ENCODE measurements at regions not wholly inside any gene's neighbourhood (a gene's known extent, or its start where the extent isn't known, plus 50 kb on each side); places are given as distances from the start of the nearest gene placed in this dataset.
"Not testable (repeated sequence)": the region's sequence is repeated elsewhere in the genome, so short reads cannot be mapped to it uniquely, and the experiment has no call there.

DNA sequence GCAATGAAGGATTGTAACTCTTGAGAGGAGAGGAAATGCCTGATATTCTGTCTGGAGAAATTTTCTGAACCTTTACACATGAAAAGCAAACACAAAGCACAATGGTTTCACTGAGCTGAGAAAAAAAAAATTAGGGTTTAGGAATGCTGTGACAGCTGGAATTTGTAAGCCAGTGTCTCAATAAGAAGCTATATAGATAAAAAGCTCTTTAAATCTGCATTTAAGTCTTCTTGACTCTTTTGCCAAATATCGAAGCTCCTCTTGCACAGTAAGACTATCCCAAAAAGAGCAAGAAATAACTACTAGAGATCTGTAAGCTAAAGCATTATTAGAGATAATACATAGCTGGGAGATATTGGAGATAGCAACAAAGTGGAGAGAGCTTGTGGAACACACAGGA lies 1334.0 kb upstream of the CITED2 start:
- Histone ChIP-seq H3K4me3 (no peak overlapping the region), H3K27ac (no peak overlapping the region), H3K27me3 (no peaks in the 10 kb centered on the region), H3K36me3 (no peaks in the 10 kb centered on the region), H3K9me3 (no peaks in the 10 kb centered on the region), H3K4me1 (no peaks in the 10 kb centered on the region)
- TF ChIP-seq POLR2A (IDR thresholded peaks at IDR 0.05) (no peak), CTCF (IDR thresholded peaks at IDR 0.05) (no peak)
- no peak for DNase-seq

DNA sequence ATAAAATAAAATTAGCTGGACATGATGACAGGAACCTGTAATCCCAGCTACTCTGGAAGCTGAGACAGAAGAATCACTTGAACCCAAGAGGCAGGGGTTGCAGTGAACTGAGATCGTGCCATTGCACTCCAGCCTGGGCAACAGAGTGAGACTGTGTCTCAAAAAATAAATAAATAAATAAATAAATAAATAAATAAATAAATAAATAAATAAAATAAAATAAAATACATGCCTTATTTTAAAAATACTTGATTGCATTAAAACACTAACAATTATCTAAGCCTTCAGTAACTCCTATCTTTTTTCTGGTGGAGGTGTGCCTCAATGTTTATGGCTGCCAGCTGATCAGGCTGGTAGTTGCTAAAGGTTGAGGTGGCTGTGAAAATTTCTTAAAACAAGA lies 1329.6 kb upstream of the CITED2 start:
- DNase-seq, H3K4me1 ChIP-seq, H3K27me3 ChIP-seq, H3K27ac ChIP-seq, H3K4me3 ChIP-seq, H3K36me3 ChIP-seq, H3K9me3 ChIP-seq: not testable (repeated sequence)

DNA sequence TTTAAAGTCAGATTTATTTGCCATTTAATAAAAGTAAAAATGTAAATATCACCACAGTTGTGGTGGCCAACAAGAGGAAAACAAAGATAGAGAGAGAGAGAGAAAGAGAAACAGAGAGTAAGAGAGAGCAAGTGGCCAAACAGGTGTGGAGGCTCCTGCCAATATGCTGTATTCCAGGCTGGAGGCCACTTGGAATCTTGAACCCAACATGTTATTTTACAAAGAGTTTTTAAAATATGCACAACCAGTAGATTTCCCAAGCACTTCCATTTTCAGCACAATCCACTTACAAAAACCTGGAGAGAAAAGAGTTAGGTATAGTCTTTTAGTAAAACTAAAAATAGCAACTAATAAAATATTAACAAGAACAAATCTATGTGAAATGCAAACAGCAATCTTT lies 1323.1 kb upstream of the CITED2 start:
- TF ChIP-seq POLR2A (IDR thresholded peaks at IDR 0.05), result no peak
- TF ChIP-seq CTCF (IDR thresholded peaks at IDR 0.05), result no peak
- H3K4me3 ChIP-seq, result no peak overlapping the region
- no peaks in the 10 kb centered on the region for H3K9me3 ChIP-seq
- no peak overlapping the region for H3K27ac ChIP-seq
- H3K27me3 ChIP-seq, result no peaks in the 10 kb centered on the region
- DNase-seq, result no peak
- no peaks in the 10 kb centered on the region for H3K4me1 ChIP-seq
- H3K36me3 ChIP-seq, result no peaks in the 10 kb centered on the region

DNA sequence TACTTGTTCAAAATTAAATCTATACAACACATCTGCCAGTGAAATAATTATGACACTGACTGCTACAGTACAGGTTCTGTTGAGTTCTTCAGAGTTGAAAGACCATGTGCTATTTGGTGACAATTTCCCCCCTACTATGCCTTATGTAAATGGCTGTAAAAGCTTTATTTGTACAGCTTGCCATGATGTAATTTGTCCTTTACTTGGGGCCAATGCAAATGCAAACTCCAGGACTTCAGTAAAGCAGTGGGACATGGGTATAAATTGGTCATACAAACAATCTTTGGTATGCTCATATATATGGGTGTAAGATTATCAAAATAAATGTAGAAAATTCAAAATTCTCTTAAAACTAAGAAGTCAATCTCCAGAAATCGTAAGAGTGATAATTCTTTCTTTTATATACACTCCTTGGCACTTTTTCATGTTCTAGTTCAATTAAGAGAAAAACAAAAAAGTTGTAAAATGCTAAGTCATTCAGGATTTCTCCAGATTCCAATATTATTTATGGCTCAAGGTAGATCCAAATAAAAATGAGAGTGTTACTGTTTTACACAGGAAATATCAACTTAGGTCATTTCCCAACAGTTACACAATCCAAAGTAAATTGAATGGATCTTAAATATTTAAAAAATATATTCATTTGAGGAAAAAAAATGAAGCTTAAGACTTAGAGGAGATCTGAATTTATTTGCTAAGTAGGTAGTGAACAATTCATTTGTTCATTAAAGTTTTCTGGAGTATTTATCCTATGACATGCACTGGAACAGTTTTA lies 1310.5 kb upstream of the CITED2 start:
- TF ChIP-seq CTCF (IDR thresholded peaks at IDR 0.05) (no peak), POLR2A (IDR thresholded peaks at IDR 0.05) (no peak)
- Histone ChIP-seq H3K4me1 (no peaks in the 10 kb centered on the region), H3K27me3 (no peaks in the 10 kb centered on the region), H3K9me3 (no peaks in the 10 kb centered on the region), H3K27ac (no peak overlapping the region), H3K4me3 (no peak overlapping the region), H3K36me3 (no peaks in the 10 kb centered on the region)
- DNase-seq, result no peak

DNA sequence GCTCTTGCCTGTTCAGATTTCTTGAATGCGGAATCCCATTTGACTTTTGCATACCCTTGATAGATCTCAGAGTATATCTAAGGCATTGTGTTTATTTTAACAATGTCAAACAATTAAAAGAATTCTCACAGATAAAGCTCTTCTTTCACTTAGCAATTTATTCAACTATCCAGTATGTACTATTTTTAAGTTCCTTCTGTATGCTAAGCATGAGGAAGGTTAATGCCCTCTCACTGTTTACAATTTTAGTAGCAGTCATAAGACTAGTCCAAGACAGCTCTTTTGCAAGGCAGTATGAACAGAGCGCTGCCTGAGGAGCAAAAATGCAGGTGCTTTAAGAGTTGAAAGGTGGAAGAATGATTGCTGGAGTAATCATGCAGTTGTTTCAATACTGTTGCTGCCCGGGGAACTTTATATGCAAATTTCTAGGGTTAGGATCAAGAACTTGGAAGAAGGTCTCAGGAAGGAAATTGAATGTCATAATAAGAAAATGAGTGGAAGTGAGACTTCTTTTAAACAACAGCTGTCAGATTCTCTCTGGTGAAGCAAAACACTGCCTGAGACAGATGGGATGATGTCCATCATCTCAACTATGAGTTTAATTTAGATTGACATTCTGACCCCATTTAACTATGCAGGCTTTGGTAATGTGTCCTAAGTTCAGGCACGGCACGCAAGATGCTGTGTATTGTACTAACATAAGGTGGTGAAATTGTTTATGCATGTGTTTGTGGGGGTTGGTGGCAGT lies 1303.5 kb upstream of the CITED2 start:
- H3K27me3 ChIP-seq, result no peaks in the 10 kb centered on the region
- H3K9me3 ChIP-seq, result no peaks in the 10 kb centered on the region
- no peak overlapping the region for H3K4me3 ChIP-seq
- no peaks in the 10 kb centered on the region for H3K4me1 ChIP-seq
- DNase-seq, result no peak
- TF ChIP-seq POLR2A (IDR thresholded peaks at IDR 0.05), result no peak
- TF ChIP-seq CTCF (IDR thresholded peaks at IDR 0.05), result no peak
- no peaks in the 10 kb centered on the region for H3K36me3 ChIP-seq
- H3K27ac ChIP-seq, result no peak overlapping the region

GRCh38 chr6:140671926-140672325 lies 1297.5 kb upstream of the CITED2 start:
- Histone ChIP-seq H3K27ac (no peak overlapping the region), H3K9me3 (no peaks in the 10 kb centered on the region), H3K27me3 (no peaks in the 10 kb centered on the region), H3K36me3 (no peaks in the 10 kb centered on the region), H3K4me3 (no peak overlapping the region), H3K4me1 (no peaks in the 10 kb centered on the region)
- TF ChIP-seq CTCF (IDR thresholded peaks at IDR 0.05), result no peak
- no peak for TF ChIP-seq POLR2A (IDR thresholded peaks at IDR 0.05)
- no peak for DNase-seq

Data from Peyer's patch (tissue), 4 donors.